ENCODE measurements at regions not wholly inside any gene's neighbourhood (a gene's known extent, or its start where the extent isn't known, plus 50 kb on each side); places are given as distances from the start of the nearest gene placed in this dataset.

- POLR2A ChIA-PET (ENCODE audit: low non-redundant PET) = interaction anchor here (0.6 kb wide), 1 partner anchor 74 kb away, joined by 3 read pairs; no protein-coding TSS in a partner anchor
- no peaks in the 10 kb centered on the region for H3K9me3 ChIP-seq (ENCODE audit: low read depth, low read length, poor library complexity, severe bottlenecking)
- BruUV-seq (replicated peaks) = no TSS peak
- H3K4me1 ChIP-seq (ENCODE audit: insufficient read depth, low read length, poor library complexity, severe bottlenecking) = no peaks in the 10 kb centered on the region
- H3K27me3 ChIP-seq (replicated peaks; ENCODE audit: insufficient read depth, low read depth, low read length, poor library complexity) = no peaks in the 10 kb centered on the region
- no peak overlapping the region for H3K4me3 ChIP-seq (ENCODE audit: low read depth, low read length, poor library complexity, severe bottlenecking)
- intact Hi-C loops (cut with micrococcal nuclease; ENCODE audit: unreplicated experiment) = no loop called here
- CTCF ChIA-PET = no interaction called here
- TF ChIP-seq CTCF (conservative IDR thresholded peaks at IDR 0.05; ENCODE audit: low read depth, low read length) (no peak), EZH2 (IDR thresholded peaks at IDR 0.05; ENCODE audit: borderline replicate concordance, low read depth, low read length, poor library complexity, severe bottlenecking) (no peak)
- H3K27ac ChIP-seq (ENCODE audit: low read depth, low read length, poor library complexity, severe bottlenecking) = no peak overlapping the region
- DNase-seq (ENCODE audit: low spot score) = no peak
- no peaks in the 10 kb centered on the region for H3K36me3 ChIP-seq (ENCODE audit: insufficient read depth, low read length, poor library complexity, severe bottlenecking)
These were observed 286.3 kb downstream of the TBC1D4 start for GRCh38 chr13:75195495-75196146.

GRCh38 chr13:75194717-75195462, 287.1 kb downstream of the TBC1D4 start:
- no peaks in the 10 kb centered on the region for H3K36me3 ChIP-seq (ENCODE audit: insufficient read depth, low read length, poor library complexity, severe bottlenecking)
- POLR2A ChIA-PET (ENCODE audit: low non-redundant PET) = no interaction called here
- H3K4me1 ChIP-seq (ENCODE audit: insufficient read depth, low read length, poor library complexity, severe bottlenecking) = no peaks in the 10 kb centered on the region
- H3K4me3 ChIP-seq (ENCODE audit: low read depth, low read length, poor library complexity, severe bottlenecking) = no peak overlapping the region
- DNase-seq (ENCODE audit: low spot score) = no peak
- no TSS peak for BruUV-seq (replicated peaks)
- no peak overlapping the region for H3K27ac ChIP-seq (ENCODE audit: low read depth, low read length, poor library complexity, severe bottlenecking)
- no peaks in the 10 kb centered on the region for H3K27me3 ChIP-seq (replicated peaks; ENCODE audit: insufficient read depth, low read depth, low read length, poor library complexity)
- intact Hi-C loops (cut with micrococcal nuclease; ENCODE audit: unreplicated experiment) = no loop called here
- H3K9me3 ChIP-seq (ENCODE audit: low read depth, low read length, poor library complexity, severe bottlenecking) = no peaks in the 10 kb centered on the region
- TF ChIP-seq CTCF (conservative IDR thresholded peaks at IDR 0.05; ENCODE audit: low read depth, low read length) (no peak), EZH2 (IDR thresholded peaks at IDR 0.05; ENCODE audit: borderline replicate concordance, low read depth, low read length, poor library complexity, severe bottlenecking) (no peak)
- CTCF ChIA-PET = no interaction called here

- Histone ChIP-seq H3K9me3 (ENCODE audit: low read depth, low read length, poor library complexity, severe bottlenecking) (no peaks in the 10 kb centered on the region), H3K27ac (ENCODE audit: low read depth, low read length, poor library complexity, severe bottlenecking) (no peak overlapping the region), H3K36me3 (ENCODE audit: insufficient read depth, low read length, poor library complexity, severe bottlenecking) (no peaks in the 10 kb centered on the region), H3K27me3 (replicated peaks; ENCODE audit: insufficient read depth, low read depth, low read length, poor library complexity) (no peaks in the 10 kb centered on the region), H3K4me1 (ENCODE audit: insufficient read depth, low read length, poor library complexity, severe bottlenecking) (no peaks in the 10 kb centered on the region), H3K4me3 (ENCODE audit: low read depth, low read length, poor library complexity, severe bottlenecking) (no peak overlapping the region)
- intact Hi-C loops (cut with micrococcal nuclease; ENCODE audit: unreplicated experiment) = no loop called here
- TF ChIP-seq CTCF (conservative IDR thresholded peaks at IDR 0.05; ENCODE audit: low read depth, low read length) (no peak), EZH2 (IDR thresholded peaks at IDR 0.05; ENCODE audit: borderline replicate concordance, low read depth, low read length, poor library complexity, severe bottlenecking) (no peak)
- CTCF ChIA-PET = no interaction called here
- BruUV-seq (replicated peaks) = no TSS peak
- POLR2A ChIA-PET (ENCODE audit: low non-redundant PET) = no interaction called here
- DNase-seq (ENCODE audit: low spot score) = no peak
These were observed 295.6 kb downstream of the TBC1D4 start for GRCh38 chr13:75186379-75186778.
